AG04449 (cell line): ENCODE measurements at regions not wholly inside any gene's neighbourhood (a gene's known extent, or its start where the extent isn't known, plus 50 kb on each side); places are given as distances from the start of the nearest gene placed in this dataset.

Experiments used
- CTCF ChIA-PET: fragments of 350-600 bp; formaldehyde crosslinking; extraction: SDS; loops from one replicate; lab custom pipeline; 2021; ENCODE audit warnings: antibody characterized with exemption; lab: Yijun Ruan, JAX
- POLR2A ChIA-PET: fragments of 400-600, 350-600 bp; formaldehyde crosslinking; extraction: SDS; loops from one replicate; lab custom pipeline; 2020; ENCODE audit warnings: antibody characterized with exemption, inconsistent platforms; lab: Yijun Ruan, JAX
- DNase-seq: peaks from one replicate; pipeline ENCODE4 v3.0.0-alpha.2; 2010; ENCODE audit warnings: low read depth, low spot score
- H3K4me3 ChIP-seq: 2 replicates; pipeline ENCODE4 v1.5.1; 2011; ENCODE audit warnings: low read depth, mild to moderate bottlenecking, control low read depth, low read length
- TF ChIP-seq, protein P1 (sequence below): IDR thresholded peaks from one replicate; pipeline ENCODE4 v1.5.1; 2011; ENCODE audit warnings: mild to moderate bottlenecking, moderate library complexity, low read length, control low read depth, inconsistent platforms; ENCODE audit not compliant: insufficient read depth; ENCODE audit errors: missing control alignments

DNA sequence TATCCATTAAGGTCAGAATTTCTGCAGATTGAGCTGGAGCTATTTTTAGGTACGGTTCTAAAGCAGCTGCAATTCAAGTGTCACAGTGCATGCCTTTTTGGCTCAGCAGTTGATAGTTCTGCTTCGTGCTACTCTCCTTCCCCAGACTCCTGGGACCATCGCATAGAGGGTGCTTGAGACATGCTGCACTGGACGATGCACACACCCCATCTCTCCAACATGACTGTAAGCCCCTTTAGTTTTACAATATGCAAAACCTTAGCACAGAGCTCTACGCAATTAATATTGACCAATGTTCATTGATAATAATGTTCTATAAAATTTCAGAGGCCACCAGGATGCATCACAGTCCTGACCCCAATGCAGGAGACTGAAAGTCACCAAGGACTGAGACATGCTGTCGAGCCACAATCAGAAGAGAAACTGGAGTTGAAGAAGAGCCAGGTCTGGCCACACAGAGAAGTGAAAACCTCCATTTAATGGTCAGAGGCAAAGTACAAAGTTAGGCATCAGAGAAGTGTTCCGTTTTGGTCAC, 120.9 kb upstream of the ZC3H12C start:
- POLR2A ChIA-PET, result no interaction called here
- no peak for DNase-seq

DNA sequence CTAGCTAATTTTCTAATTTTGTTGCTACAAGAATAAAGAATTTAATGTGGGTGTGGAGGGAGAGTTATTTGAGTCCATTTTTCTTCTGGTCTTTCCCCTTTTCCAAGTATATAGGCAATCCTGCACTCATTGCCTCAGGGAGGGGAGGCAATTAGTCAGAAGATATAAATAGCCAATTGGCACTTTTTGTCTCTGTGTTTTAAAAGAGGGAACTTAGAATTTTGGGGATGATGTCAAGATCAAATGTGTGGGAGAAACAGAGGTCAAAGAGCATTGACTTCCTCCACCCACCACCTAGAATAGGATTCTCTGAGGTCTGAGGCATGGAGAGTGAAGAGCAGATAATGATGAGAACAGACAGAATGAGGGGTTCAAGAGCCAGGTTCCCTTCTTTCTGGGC, 120.3 kb upstream of the ZC3H12C start:
- no peak for DNase-seq
- H3K4me3 ChIP-seq, result no peak overlapping the region
- ChIA-PET POLR2A (no interaction called here), CTCF (no interaction called here)
- TF ChIP-seq, protein P1, sequence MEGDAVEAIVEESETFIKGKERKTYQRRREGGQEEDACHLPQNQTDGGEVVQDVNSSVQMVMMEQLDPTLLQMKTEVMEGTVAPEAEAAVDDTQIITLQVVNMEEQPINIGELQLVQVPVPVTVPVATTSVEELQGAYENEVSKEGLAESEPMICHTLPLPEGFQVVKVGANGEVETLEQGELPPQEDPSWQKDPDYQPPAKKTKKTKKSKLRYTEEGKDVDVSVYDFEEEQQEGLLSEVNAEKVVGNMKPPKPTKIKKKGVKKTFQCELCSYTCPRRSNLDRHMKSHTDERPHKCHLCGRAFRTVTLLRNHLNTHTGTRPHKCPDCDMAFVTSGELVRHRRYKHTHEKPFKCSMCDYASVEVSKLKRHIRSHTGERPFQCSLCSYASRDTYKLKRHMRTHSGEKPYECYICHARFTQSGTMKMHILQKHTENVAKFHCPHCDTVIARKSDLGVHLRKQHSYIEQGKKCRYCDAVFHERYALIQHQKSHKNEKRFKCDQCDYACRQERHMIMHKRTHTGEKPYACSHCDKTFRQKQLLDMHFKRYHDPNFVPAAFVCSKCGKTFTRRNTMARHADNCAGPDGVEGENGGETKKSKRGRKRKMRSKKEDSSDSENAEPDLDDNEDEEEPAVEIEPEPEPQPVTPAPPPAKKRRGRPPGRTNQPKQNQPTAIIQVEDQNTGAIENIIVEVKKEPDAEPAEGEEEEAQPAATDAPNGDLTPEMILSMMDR, result no peak

More for the DNA sequence above, 120.9 kb upstream of the ZC3H12C start:
- CTCF ChIA-PET, result no interaction called here
- no peak overlapping the region for H3K4me3 ChIP-seq
- TF ChIP-seq, protein P1, result no peak

DNA sequence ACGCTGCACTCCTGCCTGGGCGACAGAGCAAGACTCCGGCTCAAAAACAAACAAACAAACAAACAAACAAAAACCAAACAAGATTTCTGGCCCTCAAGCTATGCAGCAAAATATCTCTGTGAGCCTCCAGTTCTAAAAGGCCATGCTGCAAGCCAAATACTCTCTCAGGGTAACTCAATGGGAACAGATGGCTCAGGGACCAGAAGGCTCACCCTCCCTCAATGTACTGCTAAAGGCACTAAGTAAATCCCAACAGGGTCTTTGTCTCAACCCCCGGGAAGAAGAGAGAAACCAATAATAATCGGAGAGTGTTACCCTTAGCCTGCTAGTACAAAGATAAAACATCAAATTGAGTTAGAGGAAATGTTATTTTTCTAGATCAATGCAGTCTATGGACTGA, 119.7 kb upstream of the ZC3H12C start:
- POLR2A ChIA-PET, result no interaction called here
- no peak for DNase-seq
- TF ChIP-seq, protein P1, result no peak
- CTCF ChIA-PET, result interaction anchor here (1.1 kb wide), 1 partner anchor 12 kb away, joined by 3 read pairs; no protein-coding TSS in a partner anchor
- no peak overlapping the region for H3K4me3 ChIP-seq

DNA sequence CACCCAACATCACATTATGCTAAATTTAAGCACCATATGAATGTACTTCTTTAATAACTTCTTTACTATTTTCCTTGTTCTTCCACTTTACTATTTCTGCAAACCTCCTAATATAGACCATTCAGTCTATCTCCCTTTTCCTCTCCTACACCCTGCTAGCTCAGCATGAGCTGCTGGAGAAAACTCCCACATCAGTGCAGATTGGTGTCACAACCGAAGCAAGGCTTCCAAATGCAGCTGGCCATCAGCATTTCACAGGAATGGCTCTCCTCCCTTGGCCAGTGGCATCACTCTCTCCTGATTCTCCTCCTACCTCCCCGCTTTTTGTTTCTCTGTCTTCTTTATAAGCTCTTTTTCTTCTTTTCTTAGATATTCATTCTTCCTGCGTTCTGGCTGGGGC, 118.7 kb upstream of the ZC3H12C start:
- POLR2A ChIA-PET, result no interaction called here
- TF ChIP-seq, protein P1, result no peak
- DNase-seq, result no peak
- CTCF ChIA-PET, result no interaction called here
- no peak overlapping the region for H3K4me3 ChIP-seq

DNA sequence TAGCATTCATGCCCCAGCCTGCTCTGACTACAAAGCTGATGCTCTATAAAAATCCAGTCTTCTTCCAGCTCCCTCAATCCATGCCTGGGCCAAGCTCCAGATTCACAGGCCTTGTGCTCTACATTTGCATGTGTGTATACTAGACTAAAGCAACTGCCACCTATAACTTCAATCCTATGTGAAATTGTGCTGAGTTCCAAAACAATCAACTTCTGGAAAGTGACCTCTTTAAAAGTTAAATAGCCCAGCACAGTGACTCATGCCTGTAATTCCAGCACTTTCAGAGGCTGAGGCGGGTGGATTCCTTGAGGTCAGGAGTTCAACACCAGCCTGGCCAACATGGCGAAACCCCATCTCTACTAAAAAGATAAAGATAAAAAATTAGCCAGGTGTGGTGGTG, 114.3 kb upstream of the ZC3H12C start:
- no peak for DNase-seq
- TF ChIP-seq, protein P1, result no peak
- ChIA-PET POLR2A (no interaction called here), CTCF (no interaction called here)
- H3K4me3 ChIP-seq, result no peak overlapping the region

DNA sequence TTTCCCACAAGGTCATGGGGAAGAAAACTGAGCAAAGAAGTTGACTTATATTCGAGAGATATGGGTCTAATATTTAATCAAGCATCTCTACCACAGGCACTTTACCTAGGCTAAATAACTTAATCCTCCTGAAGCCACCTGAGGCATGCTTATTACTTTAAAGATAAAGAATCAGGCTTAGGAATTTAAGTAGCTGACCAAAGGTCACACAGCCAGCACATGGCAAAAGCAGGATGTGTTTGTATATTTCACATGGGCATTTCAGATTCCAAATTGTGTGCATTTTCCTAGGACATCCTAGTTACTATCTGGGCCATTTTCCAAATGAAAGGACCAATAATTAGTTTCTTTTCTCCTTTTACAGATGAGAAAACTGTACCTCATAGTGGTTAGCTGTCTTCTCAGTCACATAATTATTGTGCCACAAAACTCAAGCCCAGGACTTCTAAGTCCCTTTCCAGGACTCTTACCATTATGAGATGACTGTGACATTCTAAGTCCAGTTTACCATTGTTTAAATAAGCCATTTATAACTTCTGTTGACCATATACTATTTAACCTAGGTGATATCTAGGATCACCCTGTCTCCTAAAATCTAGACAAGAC, 112.1 kb upstream of the ZC3H12C start:
- TF ChIP-seq, protein P1, result no peak
- POLR2A ChIA-PET, result no interaction called here
- CTCF ChIA-PET, result no interaction called here
- no peak for DNase-seq
- no peak overlapping the region for H3K4me3 ChIP-seq
